Liver (tissue), 7 donors: ENCODE measurements at regions not wholly inside any gene's neighbourhood (a gene's known extent, or its start where the extent isn't known, plus 50 kb on each side); places are given as distances from the start of the nearest gene placed in this dataset.

Experiments used
- DNase-seq: peaks from one replicate; pipeline ENCODE4 v3.0.0-alpha.2; 2017; ENCODE audit warnings: low spot score
- H3K27ac ChIP-seq, 2 donors: one replicate each; pipeline ENCODE4 v1.7.0; 2013; ENCODE audit warnings: inconsistent platforms in 2 of 2, low read length in 2 of 2, control low read depth in 1 of 2, low read depth in 1 of 2, mild to moderate bottlenecking in 1 of 2
- H3K27me3 ChIP-seq, 4 donors: one replicate each; pipeline versions ENCODE4 v1.6.1 to v1.7.0; 2013; ENCODE audit warnings: low read length in 3 of 4, inconsistent platforms in 1 of 4, mild to moderate bottlenecking in 1 of 4, moderate library complexity in 1 of 4; ENCODE audit not compliant: control insufficient read depth in 4 of 4, insufficient read depth in 4 of 4
- H3K36me3 ChIP-seq, 4 donors: one replicate each; pipeline versions ENCODE4 v1.6.1 to v1.7.0; 2013; ENCODE audit warnings: low read length in 3 of 4, mild to moderate bottlenecking in 3 of 4, low read depth in 1 of 4, moderate library complexity in 1 of 4; ENCODE audit not compliant: control insufficient read depth in 4 of 4, insufficient read depth in 3 of 4
- H3K4me1 ChIP-seq, 4 donors: one replicate each; pipeline versions ENCODE4 v1.6.1 to v1.7.0; 2013; ENCODE audit warnings: low read length in 3 of 4, mild to moderate bottlenecking in 3 of 4, moderate library complexity in 1 of 4; ENCODE audit not compliant: control insufficient read depth in 4 of 4, insufficient read depth in 4 of 4
- H3K4me3 ChIP-seq, 3 donors: one replicate each; pipeline versions ENCODE4 v1.6.1 to v1.7.0; 2013; ENCODE audit warnings: low read length in 3 of 3, control low read depth in 1 of 3, low read depth in 1 of 3, mild to moderate bottlenecking in 1 of 3
- H3K9ac ChIP-seq, 2 donors: one replicate each; pipeline ENCODE4 v1.7.0; 2013; ENCODE audit warnings: low read length in 2 of 2, mild to moderate bottlenecking in 2 of 2, moderate library complexity in 2 of 2, control low read depth in 1 of 2, low read depth in 1 of 2
- H3K9me3 ChIP-seq, 4 donors: one replicate each; pipeline versions ENCODE4 v1.6.1 to v1.7.0; 2013; ENCODE audit warnings: low read length in 3 of 4; ENCODE audit not compliant: control insufficient read depth in 4 of 4
- EGR1 ChIP-seq, 2 donors: IDR thresholded peaks; 2 replicates each; pipeline ENCODE4 v1.6.1; 2016 to 2018; ENCODE audit warnings: antibody characterized with exemption in 2 of 2, low read depth in 2 of 2
- FOXA1 ChIP-seq: IDR thresholded peaks from 2 replicates; pipeline ENCODE4 v1.6.1; 2016; ENCODE audit warnings: antibody characterized with exemption
- FOXA2 ChIP-seq: IDR thresholded peaks from 2 replicates; pipeline ENCODE4 v1.6.1; 2016; ENCODE audit warnings: antibody characterized with exemption
- GABPA ChIP-seq, 2 donors: IDR thresholded peaks in 1 of 2; conservative IDR thresholded peaks in 1 of 2; 2 replicates each; pipeline ENCODE4 v1.6.1; 2016; ENCODE audit warnings: antibody characterized with exemption in 2 of 2, mild to moderate bottlenecking in 1 of 2, moderate library complexity in 1 of 2
- HNF4A ChIP-seq, 2 donors: conservative IDR thresholded peaks; 2 replicates each; pipeline ENCODE4 v1.6.1; 2016; ENCODE audit warnings: antibody characterized with exemption in 2 of 2, mild to moderate bottlenecking in 2 of 2
- HNF4G ChIP-seq: IDR thresholded peaks from 2 replicates; pipeline ENCODE4 v1.6.1; 2016; ENCODE audit warnings: antibody characterized with exemption
- JUND ChIP-seq, 2 donors: IDR thresholded peaks; 2 replicates each; pipeline ENCODE4 v1.6.1; 2016; ENCODE audit warnings: antibody characterized with exemption in 2 of 2
- NR2F2 ChIP-seq: IDR thresholded peaks from 2 replicates; pipeline ENCODE4 v1.6.1; 2016; ENCODE audit warnings: antibody characterized with exemption
- RAD21 ChIP-seq, 2 donors: IDR thresholded peaks; 2 replicates each; pipeline ENCODE4 v1.6.1; 2016; ENCODE audit warnings: antibody characterized with exemption in 2 of 2, mild to moderate bottlenecking in 2 of 2
- RXRA ChIP-seq, 2 donors: IDR thresholded peaks; 2 replicates each; pipeline ENCODE4 v1.6.1; 2017 to 2018; ENCODE audit warnings: antibody characterized with exemption in 2 of 2, mild to moderate bottlenecking in 1 of 2
- SP1 ChIP-seq: IDR thresholded peaks from 2 replicates; pipeline ENCODE4 v1.6.1; 2018; ENCODE audit warnings: antibody characterized with exemption, mild to moderate bottlenecking
- TAF1 ChIP-seq: conservative IDR thresholded peaks from 2 replicates; pipeline ENCODE4 v1.6.1; 2016; ENCODE audit warnings: antibody characterized with exemption, mild to moderate bottlenecking
- YY1 ChIP-seq: IDR thresholded peaks from 2 replicates; pipeline ENCODE4 v1.6.1; 2016; ENCODE audit warnings: antibody characterized with exemption, mild to moderate bottlenecking
- TF ChIP-seq, protein P1 (sequence below): fragments of 150-350 bp; IDR thresholded peaks from 2 replicates; pipeline ENCODE4 v1.5.1; 2017; ENCODE audit warnings: improper control_type of control experiment, low read depth, low read length; ENCODE audit not compliant: missing input control
- TF ChIP-seq, protein P2 (sequence below): IDR thresholded peaks from 2 replicates; pipeline ENCODE4 v1.6.1; 2016; ENCODE audit warnings: antibody characterized with exemption
- TF ChIP-seq, protein P3 (sequence below): IDR thresholded peaks from 2 replicates; pipeline ENCODE4 v1.6.1; 2016; ENCODE audit warnings: antibody characterized with exemption, mild to moderate bottlenecking
- TF ChIP-seq, protein P4 (sequence below): IDR thresholded peaks from 2 replicates; pipeline ENCODE4 v1.6.1; 2016; ENCODE audit warnings: antibody characterized with exemption
- TF ChIP-seq, protein P5 (sequence below): IDR thresholded peaks from 2 replicates; pipeline ENCODE4 v1.6.1; 2016; ENCODE audit warnings: antibody characterized with exemption
- donor health status: healthy.
- donor health status: healthy.
- donor health status: healthy.
- donor health status: healthy.

GRCh38 chr4:125155251-125155650 is 159.5 kb upstream of the FAT4 start:
- no peak overlapping the region for H3K27ac ChIP-seq
- H3K9ac ChIP-seq = no peak overlapping the region
- no peaks in the 10 kb centered on the region for H3K27me3 ChIP-seq
- no peak for TF ChIP-seq NR2F2
- no peak for TF ChIP-seq JUND (IDR thresholded peaks at IDR 0.05)
- no peak for TF ChIP-seq SP1
- no peak for TF ChIP-seq RAD21 (IDR thresholded peaks at IDR 0.05)
- TF ChIP-seq, protein P1, sequence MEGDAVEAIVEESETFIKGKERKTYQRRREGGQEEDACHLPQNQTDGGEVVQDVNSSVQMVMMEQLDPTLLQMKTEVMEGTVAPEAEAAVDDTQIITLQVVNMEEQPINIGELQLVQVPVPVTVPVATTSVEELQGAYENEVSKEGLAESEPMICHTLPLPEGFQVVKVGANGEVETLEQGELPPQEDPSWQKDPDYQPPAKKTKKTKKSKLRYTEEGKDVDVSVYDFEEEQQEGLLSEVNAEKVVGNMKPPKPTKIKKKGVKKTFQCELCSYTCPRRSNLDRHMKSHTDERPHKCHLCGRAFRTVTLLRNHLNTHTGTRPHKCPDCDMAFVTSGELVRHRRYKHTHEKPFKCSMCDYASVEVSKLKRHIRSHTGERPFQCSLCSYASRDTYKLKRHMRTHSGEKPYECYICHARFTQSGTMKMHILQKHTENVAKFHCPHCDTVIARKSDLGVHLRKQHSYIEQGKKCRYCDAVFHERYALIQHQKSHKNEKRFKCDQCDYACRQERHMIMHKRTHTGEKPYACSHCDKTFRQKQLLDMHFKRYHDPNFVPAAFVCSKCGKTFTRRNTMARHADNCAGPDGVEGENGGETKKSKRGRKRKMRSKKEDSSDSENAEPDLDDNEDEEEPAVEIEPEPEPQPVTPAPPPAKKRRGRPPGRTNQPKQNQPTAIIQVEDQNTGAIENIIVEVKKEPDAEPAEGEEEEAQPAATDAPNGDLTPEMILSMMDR = no peak
- TF ChIP-seq GABPA (IDR thresholded peaks at IDR 0.05 in 1 of 2, conservative IDR thresholded peaks at IDR 0.05 in 1 of 2) = no peak
- TF ChIP-seq, protein P2, sequence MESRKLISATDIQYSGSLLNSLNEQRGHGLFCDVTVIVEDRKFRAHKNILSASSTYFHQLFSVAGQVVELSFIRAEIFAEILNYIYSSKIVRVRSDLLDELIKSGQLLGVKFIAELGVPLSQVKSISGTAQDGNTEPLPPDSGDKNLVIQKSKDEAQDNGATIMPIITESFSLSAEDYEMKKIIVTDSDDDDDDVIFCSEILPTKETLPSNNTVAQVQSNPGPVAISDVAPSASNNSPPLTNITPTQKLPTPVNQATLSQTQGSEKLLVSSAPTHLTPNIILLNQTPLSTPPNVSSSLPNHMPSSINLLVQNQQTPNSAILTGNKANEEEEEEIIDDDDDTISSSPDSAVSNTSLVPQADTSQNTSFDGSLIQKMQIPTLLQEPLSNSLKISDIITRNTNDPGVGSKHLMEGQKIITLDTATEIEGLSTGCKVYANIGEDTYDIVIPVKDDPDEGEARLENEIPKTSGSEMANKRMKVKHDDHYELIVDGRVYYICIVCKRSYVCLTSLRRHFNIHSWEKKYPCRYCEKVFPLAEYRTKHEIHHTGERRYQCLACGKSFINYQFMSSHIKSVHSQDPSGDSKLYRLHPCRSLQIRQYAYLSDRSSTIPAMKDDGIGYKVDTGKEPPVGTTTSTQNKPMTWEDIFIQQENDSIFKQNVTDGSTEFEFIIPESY = no peak
- no peak for TF ChIP-seq FOXA1
- no peak for TF ChIP-seq HNF4A (conservative IDR thresholded peaks at IDR 0.05)
- TF ChIP-seq, protein P3, sequence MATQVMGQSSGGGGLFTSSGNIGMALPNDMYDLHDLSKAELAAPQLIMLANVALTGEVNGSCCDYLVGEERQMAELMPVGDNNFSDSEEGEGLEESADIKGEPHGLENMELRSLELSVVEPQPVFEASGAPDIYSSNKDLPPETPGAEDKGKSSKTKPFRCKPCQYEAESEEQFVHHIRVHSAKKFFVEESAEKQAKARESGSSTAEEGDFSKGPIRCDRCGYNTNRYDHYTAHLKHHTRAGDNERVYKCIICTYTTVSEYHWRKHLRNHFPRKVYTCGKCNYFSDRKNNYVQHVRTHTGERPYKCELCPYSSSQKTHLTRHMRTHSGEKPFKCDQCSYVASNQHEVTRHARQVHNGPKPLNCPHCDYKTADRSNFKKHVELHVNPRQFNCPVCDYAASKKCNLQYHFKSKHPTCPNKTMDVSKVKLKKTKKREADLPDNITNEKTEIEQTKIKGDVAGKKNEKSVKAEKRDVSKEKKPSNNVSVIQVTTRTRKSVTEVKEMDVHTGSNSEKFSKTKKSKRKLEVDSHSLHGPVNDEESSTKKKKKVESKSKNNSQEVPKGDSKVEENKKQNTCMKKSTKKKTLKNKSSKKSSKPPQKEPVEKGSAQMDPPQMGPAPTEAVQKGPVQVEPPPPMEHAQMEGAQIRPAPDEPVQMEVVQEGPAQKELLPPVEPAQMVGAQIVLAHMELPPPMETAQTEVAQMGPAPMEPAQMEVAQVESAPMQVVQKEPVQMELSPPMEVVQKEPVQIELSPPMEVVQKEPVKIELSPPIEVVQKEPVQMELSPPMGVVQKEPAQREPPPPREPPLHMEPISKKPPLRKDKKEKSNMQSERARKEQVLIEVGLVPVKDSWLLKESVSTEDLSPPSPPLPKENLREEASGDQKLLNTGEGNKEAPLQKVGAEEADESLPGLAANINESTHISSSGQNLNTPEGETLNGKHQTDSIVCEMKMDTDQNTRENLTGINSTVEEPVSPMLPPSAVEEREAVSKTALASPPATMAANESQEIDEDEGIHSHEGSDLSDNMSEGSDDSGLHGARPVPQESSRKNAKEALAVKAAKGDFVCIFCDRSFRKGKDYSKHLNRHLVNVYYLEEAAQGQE = no peak
- no peak for TF ChIP-seq FOXA2
- TF ChIP-seq, protein P4, sequence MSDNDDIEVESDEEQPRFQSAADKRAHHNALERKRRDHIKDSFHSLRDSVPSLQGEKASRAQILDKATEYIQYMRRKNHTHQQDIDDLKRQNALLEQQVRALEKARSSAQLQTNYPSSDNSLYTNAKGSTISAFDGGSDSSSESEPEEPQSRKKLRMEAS = no peak
- TF ChIP-seq, protein P5, sequence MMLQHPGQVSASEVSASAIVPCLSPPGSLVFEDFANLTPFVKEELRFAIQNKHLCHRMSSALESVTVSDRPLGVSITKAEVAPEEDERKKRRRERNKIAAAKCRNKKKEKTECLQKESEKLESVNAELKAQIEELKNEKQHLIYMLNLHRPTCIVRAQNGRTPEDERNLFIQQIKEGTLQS = no peak
- TF ChIP-seq TAF1 = no peak
- no peak for TF ChIP-seq HNF4G
- no peak for TF ChIP-seq YY1
- no peak for TF ChIP-seq RXRA (IDR thresholded peaks at IDR 0.05)
- TF ChIP-seq EGR1 (IDR thresholded peaks at IDR 0.05; ENCODE audit: low read depth in 2 of 2) = no peak
- no peaks in the 10 kb centered on the region for H3K9me3 ChIP-seq
- no peak overlapping the region for H3K4me3 ChIP-seq
- no peaks in the 10 kb centered on the region for H3K4me1 ChIP-seq
- no peak for DNase-seq
- H3K36me3 ChIP-seq = no peaks in the 10 kb centered on the region
